ENCODE measurements at regions not wholly inside any gene's neighbourhood (a gene's known extent, or its start where the extent isn't known, plus 50 kb on each side); places are given as distances from the start of the nearest gene placed in this dataset.

GRCh38 chr5:176171171-176171760, 67.0 kb upstream of the SIMC1 start:
- H3K4me3 ChIP-seq (ENCODE audit: low read depth, low read length): no peak overlapping the region
- no peak for DNase-seq (ENCODE audit: low read depth)
- TF ChIP-seq CTCF (IDR thresholded peaks at IDR 0.05; ENCODE audit: insufficient read depth, low read length): no peak

- no peak for TF ChIP-seq CTCF (IDR thresholded peaks at IDR 0.05; ENCODE audit: insufficient read depth, low read length)
- no peak overlapping the region for H3K4me3 ChIP-seq (ENCODE audit: low read depth, low read length)
- DNase-seq (ENCODE audit: low read depth): no peak
Measured at GRCh38 chr5:176172246-176172645, 66.0 kb upstream of the SIMC1 start.

GRCh38 chr5:176173647-176174046, 64.6 kb upstream of the SIMC1 start:
- no peak for DNase-seq (ENCODE audit: low read depth)
- TF ChIP-seq CTCF (IDR thresholded peaks at IDR 0.05; ENCODE audit: insufficient read depth, low read length): no peak
- no peak overlapping the region for H3K4me3 ChIP-seq (ENCODE audit: low read depth, low read length)

- no peak for TF ChIP-seq CTCF (IDR thresholded peaks at IDR 0.05; ENCODE audit: insufficient read depth, low read length)
- no peak overlapping the region for H3K4me3 ChIP-seq (ENCODE audit: low read depth, low read length)
- DNase-seq (ENCODE audit: low read depth): no peak
Measured at GRCh38 chr5:176174345-176175025, 63.7 kb upstream of the SIMC1 start.

GRCh38 chr5:176175101-176175852, 62.9 kb upstream of the SIMC1 start:
- no peak overlapping the region for H3K4me3 ChIP-seq (ENCODE audit: low read depth, low read length)
- no peak for DNase-seq (ENCODE audit: low read depth)
- no peak for TF ChIP-seq CTCF (IDR thresholded peaks at IDR 0.05; ENCODE audit: insufficient read depth, low read length)

- no peak for DNase-seq (ENCODE audit: low read depth)
- TF ChIP-seq CTCF (IDR thresholded peaks at IDR 0.05; ENCODE audit: insufficient read depth, low read length): no peak
- no peak overlapping the region for H3K4me3 ChIP-seq (ENCODE audit: low read depth, low read length)
Measured at GRCh38 chr5:176176231-176176630, 62.0 kb upstream of the SIMC1 start.

All from fibroblast of the aortic adventitia (primary cell).